IPS-NIHi7 (cell line): ENCODE measurements at regions not wholly inside any gene's neighbourhood (a gene's known extent, or its start where the extent isn't known, plus 50 kb on each side); places are given as distances from the start of the nearest gene placed in this dataset.

Source experiments
- DNase-seq: peaks from one replicate; pipeline ENCODE4 v3.0.0; 2012; ENCODE audit warnings: mixed read lengths; ENCODE audit errors: extremely low spot score

DNA sequence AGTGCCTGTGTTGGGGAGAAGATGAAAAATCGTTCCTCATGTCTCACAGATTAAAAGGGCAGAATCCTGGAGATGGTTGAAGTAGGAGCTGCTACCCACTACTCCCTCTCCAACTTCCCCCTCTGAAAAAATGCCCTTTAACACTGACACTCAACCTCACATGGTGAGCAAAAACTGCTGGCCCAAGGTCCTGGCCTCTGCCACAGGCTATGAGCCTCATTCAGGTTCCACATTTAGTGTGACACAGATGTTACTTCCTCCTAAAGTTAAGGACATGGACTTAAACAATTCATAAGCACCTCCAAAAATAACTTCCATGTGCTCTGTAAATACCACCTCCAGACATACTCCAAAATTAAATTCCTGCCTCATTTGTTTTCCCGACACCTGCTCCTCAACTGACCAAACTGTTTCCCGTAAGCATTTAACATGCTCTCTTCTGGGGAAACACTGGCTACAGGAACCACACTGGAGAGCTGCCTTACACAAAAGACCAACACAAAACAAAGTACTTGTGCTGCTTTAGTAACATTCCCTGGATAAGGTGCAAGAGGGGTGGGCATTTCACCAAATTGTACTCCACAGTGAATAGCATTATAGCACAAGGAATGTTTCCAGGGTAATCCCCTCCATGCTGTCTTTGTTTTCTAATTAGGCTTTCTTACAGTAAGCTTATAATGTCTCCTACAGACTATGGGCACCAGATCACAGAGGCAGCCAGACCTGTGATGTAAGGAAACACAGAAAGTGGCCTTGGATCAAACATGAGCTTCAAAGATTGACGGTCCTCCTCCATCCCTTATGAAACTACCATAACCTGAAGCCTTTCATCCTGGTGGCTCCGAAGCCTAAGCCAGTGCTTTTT lies 57.0 kb downstream of the PHLDA1 start:
- DNase-seq: no peak

DNA sequence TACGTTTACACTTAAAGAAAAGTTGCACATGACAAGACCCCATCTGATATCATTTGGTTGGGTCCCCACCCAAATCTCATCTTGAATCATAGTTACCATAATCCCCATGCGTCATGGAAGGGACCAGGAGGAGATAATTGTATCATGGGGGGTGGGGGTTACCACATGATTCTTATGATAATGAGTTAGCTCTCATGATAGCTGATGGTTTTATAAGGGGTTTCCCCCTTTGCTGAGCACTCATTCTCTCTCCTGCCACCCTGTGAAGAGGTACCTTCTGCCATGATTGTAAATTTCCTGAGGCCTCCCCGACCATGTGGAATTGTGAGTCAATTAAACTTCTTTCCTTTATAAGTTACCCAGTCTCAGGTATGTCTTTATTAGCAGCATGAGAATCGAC lies 60.3 kb downstream of the PHLDA1 start:
- no peak for DNase-seq

DNA sequence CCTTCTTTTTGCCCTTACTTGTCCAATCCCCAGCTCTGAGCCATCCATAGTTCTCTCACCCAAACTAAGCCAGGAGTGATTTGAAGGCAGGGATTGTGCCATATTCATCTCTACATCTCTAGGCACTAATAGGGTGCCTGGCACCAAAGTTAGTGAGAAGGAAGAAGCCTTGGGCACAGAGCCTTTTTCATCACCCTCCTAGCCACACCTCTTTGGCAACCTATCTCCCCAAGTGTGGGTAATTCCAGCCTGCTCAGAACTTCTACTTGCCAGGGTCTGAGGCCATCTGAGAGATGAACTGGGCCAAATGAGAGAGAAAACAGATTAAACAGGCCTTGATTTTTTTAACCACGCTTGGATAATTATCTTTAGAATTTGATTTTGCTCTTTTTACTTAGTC lies 61.3 kb downstream of the PHLDA1 start:
- no peak for DNase-seq

DNA sequence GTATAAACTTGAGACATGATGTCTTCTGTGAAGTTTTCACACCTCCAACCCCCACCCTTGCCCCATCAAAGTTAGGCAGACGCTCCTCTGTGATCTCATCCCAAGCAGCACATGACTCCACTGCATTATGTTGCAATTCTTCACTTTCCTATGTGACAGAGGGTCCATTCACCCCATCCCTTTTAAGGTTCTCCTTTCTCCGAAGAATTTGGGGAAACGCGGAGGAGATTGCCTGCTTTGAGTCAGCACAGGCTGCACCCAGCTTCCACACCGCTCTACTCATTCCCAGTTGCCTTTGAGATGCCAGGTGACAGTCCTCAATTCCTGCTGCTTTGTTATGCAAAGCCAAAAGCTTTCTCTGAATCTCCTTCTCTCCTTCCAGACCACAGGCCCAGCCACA lies 61.8 kb downstream of the PHLDA1 start:
- DNase-seq: peak; percentile 60

DNA sequence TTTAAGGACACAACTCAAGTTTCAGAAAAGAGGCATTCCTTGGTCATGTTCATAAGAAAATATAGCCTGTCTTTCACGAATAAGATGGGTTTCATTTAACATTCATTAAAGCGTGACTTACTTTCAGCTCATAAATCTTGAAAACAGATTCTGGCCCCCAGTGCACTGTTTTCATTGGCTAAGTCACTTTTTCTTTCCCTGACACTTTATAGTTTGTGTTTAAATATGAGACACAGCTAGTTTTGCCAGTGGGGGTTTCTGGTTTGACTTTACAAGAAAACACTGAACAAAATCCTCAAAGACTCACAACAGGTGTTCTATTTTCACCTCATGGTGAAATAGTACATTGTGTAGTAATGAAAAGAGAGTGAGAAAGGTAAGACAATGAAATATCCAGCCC lies 65.9 kb downstream of the PHLDA1 start:
- DNase-seq: no peak

DNA sequence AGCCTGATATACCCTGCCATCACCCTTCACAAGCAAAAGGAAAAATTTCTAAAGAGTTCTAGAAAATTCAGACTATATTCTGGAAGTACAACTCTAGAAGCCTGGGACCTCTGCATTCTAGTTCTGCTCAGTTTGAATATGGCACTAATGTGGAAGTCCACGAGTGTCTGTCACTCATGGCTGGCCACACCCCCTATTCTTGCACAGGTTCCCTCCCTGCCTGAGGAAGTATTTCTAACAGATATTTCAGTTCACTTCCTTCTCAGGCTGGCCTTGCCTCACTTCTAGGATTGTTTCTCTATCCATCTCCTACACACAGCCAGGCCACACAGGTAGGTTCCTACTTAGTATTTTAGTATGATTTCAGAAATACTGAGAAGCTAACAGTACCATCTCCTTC lies 67.4 kb downstream of the PHLDA1 start:
- no peak for DNase-seq

DNA sequence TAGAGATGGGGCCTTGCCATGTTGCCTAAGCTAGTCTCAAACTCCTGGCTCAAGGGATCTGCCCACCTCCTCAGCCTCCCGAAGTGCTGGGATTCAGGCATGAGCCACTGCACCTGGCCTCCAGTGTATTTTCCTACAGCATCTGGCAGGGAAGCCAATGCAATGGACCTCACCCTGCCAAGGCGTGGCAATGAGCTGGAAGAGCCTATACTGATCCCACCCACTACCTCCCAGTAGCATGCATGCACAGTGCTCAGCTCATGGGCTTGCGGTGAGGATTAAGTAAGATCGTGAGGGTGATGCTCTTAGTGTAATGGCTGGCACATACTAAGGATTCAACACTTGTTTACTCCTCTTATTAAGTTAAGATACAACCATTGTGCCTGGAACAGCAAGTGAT lies 69.7 kb downstream of the PHLDA1 start:
- no peak for DNase-seq

DNA sequence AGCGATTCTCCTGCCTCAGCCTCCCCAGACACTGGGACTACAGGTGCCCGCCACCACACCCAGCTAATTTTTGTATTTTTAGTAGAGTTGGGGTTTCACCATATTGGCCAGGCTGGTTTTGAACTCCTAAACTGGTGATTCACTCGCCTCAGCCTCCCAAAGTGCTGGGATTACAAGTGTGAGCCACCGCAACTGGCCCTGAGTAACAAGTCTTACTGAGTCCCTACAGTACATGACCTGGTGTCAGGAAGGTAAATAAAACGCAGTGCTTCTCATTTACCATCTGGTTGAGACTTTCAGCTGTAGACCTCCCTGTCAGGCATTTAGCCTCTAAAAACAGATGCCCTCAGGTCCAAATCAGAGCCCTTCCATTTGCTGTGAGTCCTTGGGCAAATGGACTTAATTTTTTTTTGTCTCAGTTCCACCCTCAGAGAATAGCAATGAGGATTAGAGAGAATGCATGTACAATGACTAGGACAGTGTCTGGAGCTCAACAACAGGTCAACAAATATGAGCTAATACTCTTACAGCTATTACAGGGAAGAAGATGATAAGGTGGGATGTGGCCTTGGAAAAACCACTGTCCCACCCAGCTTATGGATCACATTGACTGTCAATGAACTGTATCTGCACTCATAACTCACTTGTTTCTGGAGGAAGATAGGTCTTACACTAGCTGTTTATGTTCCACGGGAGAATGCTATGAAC lies 70.5 kb downstream of the PHLDA1 start:
- DNase-seq: no peak

DNA sequence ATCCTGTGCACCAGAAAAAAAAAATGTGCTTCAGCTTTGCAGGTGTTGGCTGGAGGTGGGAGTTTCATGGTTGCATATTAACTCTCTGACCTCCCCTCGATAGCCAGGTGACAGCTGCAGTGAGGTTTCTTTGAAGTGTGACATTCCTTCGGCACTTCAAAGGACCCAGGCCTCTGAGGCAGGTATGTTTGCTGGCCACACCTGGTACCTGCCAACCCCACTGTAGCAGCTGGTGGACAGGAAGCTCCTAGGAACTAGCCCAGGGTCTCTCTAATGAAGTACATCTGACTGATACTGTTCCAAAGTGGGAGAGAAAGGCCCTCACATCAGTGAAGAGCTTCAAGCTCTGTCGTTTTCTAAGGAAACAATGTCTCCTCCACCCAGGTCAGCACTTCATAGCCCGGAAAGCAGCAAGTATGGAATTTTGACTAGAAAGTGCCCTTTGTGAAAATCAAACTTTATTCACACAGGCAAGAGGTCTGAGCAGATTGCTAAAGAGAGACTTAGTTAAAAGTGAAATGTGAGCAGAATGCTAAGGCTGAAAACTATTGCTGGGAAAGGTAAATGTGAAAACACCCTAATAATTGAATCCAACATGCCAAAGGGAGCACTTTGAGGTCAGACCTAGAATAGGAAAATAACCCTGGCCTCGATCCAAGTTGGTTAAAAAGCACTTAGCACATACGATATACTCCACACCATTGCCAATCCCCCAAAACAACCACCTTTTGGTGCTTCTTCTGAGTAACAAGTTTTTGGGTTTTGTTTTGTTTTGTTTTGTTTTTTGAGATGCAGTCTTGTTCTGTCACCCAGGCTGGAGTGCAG lies 71.3 kb downstream of the PHLDA1 start:
- peak; percentile 74 for DNase-seq

DNA sequence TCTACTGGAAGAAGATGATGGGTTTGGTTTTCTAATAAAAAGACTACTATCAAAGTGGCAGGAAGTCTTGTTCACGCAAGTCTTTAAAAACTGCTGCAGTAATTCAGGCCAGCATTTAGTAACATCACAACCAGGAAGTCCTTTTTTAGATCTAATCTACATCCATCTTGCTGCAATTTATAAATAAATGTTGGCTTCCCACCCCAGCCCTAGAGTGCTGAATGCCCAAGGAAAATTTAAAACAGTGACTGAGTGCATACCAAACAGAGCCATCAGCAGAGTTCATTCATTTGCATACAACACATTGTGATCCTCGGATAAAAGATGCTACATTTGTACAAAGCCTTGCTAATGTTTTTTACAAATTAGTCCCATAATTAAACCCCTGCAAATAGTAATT lies 72.1 kb downstream of the PHLDA1 start:
- DNase-seq: no peak

DNA sequence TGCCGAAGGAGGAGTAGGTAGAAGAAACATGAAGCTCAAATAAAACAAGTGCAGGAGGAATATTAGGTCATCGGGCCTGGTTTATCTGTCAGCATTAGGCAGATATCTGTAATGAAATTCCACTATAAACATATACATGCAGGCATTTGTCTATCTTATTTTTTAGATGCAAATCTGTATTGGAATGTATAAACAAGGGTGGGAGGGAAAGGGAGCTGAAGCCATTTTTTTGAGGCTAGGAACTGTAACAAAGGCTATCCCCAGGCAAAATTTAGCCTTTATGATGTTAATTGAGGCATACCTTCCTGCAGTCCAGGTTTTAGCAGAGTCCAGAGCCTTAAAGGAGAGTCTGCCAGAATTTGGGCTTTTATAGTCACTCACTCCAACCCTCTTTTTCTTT lies 72.5 kb downstream of the PHLDA1 start:
- no peak for DNase-seq

DNA sequence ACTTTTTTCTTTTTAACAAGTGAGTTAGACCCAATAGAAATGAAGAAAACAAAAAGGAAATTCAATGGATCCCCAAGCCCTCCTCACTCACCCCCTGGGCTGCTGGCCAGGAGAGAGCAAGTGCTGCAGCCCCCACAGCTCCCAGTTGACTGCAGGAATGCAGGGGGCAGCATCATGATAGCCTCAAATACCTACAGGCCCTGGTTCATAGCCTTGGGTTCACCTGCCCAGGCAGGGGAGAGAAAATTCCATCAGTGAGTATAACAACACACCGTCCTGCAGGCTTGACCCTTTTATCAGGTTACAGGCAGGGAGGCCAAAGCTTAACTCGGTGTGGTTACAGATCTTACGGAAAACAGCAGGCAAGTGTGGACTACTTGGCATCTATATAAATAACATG lies 76.3 kb downstream of the PHLDA1 start:
- DNase-seq: no peak

DNA sequence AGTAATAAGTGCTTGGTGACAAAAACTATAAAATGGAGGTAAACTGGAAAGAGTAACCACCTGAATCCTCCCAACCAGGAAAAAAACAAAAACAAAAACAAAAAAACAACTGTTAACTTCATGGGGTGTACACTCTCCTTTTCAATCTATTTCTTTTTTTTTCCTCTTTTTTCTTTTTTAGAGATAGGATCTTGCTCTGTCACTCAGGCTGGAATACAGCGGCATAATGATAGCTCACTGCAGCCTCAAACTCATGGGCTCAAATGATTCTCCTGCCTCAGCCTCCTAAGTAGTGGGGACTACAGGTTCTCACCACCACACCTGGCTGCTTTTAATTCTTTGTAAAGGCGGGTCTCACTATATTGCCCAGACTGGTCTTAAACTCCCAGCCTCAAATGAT lies 76.8 kb downstream of the PHLDA1 start:
- no peak for DNase-seq

DNA sequence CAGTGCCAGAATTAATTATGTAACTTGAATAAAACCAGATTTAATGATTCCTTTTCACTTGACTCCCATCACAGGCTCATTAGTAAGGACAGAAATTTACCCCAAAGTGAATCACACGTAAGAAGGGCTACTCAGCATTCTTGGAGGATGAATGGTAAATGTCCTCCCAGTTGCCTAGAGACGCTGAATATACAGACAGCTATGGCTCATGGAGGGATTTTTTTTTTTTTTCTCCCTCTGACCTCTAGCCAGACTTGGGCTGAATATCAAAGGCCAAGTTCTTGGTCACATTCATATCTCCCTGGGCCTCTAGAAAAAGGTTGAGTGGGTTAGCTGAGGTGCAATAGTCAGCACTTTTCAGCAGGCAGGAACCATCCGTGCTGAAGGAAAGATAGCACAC lies 77.5 kb downstream of the PHLDA1 start:
- DNase-seq: no peak

DNA sequence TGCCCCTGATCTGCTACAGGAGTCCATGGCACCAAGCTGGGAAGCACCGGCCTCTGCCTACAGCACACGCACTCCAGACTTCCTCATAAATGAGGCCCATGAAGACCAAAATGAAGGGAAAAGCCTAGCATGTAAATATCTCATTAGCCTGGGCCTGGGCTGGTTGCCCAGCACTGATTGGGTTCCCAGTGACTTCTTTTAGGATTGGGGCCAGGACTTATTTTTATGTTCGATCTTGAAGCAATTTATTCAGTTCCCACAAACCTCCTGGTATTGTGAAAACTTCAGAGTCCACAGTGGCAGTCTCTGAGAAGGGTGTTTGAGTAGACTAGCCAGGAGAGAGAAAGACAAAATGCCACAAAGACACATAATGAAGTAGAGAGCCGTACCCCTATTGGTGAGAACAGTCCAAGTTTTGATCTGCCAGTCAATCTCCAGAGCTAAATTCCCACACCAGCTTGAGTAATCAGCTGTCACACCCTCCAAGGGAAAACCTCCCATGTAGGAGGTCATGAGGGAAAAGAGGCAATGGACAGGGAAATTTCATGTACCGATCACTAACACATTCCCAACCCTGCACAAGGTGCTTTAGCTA lies 78.2 kb downstream of the PHLDA1 start:
- DNase-seq: no peak

DNA sequence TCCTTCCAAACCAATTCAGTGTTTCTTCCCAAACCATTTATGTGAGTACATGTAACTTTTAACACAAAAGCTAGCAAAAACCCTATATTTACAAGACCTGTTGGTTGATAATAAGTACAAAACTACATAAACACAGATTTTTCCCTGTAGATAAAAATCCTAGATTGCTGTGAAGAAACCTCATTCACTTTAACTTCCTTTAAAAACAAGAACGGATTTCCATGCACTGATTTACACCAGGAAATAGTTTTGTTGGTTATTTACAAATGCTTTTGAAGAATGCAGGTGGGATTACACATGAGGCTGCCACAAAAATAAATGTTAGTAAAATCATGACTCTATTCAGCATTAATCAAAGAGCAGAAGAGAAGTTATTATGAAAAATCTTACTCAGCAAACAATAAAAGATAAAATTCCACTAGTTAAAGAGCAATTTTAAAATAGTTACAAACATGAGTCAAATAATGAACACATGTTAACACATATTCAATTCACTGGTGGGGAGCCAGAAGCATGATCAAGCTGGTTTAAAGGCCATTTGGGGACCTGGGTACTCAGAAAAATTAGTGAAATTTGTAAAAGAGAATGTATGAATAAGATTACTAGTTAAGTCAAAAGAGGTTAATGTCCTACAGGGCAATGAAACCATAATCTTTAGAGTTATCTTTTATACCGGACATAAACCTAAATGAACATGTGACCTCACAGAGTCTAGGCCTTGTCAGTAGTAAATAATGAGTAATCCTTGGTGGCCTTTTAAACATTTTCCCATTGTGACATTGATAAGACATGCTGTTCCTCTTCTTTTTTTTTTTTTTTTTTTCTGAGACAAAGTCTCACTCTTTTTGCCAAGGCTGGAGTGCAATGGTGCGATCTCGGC lies 79.9 kb downstream of the PHLDA1 start:
- no peak for DNase-seq

DNA sequence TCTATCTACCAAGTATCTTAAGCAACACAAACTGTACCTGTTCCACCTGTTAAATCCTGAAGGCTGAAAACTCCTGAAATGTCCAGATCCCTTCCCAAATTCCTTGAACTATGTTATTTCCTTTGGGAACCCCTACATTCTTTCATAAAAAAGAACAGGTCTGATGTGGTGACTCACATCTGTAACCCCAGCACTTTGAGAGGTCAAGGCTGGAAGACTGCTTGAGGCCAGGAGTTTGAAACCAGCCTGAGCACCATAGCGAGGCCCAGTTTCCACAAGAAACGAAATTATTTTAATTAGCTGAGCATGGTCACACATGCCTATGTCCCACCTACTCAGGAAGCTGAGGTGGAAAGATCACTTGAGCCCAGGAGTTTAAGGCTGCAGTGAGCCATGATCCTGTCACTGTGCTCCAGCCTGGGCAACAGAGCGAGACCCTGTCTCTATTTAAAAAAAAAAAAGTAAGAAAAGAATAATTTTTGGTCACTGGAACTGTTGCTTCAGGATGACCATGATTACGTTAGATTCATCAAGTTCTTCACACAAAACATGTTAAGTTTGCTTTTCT lies 84.3 kb downstream of the PHLDA1 start:
- no peak for DNase-seq

DNA sequence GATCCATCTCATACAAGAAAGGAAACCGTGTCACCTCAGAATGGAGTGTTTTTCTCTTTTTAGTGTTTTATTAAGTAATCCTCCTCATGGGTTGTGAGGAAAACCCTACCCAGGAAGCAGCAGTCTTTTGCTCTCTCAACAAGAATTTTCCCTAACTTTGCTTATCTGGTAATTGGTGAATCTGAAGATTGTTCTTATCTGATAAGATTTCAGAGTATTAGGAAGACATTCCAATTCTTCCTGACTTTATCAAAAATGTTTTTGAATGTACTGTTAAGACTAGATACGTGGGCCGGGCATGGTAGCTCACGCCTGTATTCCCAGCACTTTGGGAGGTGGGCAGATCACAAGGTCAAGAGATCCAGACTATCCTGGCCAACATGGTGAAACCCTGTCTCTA lies 86.0 kb downstream of the PHLDA1 start:
- no peak for DNase-seq

DNA sequence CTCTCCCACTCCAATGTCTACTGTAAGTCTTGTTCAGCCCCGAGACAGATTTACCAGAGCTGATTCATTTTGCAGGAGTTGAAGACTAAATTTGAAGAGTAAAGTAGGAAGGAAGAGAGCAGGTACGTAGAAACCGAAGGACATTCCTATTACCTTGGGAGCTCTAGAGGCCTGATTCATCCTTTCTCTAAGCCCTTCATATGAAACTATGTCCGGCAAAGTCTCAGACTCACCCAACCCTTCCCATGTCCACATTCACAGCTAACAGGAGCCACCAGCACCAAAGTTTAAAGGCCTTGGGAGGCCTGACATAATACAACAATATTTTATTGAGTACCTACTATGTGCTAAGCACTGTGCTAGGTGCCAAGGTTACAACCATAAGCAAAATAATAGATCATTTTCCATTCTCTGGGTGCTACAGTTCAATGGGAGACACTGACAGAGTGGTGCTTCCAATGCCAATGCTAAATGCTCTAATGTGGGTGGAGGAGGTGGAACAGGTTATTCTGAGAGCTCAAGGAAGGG lies 86.6 kb downstream of the PHLDA1 start:
- no peak for DNase-seq

DNA sequence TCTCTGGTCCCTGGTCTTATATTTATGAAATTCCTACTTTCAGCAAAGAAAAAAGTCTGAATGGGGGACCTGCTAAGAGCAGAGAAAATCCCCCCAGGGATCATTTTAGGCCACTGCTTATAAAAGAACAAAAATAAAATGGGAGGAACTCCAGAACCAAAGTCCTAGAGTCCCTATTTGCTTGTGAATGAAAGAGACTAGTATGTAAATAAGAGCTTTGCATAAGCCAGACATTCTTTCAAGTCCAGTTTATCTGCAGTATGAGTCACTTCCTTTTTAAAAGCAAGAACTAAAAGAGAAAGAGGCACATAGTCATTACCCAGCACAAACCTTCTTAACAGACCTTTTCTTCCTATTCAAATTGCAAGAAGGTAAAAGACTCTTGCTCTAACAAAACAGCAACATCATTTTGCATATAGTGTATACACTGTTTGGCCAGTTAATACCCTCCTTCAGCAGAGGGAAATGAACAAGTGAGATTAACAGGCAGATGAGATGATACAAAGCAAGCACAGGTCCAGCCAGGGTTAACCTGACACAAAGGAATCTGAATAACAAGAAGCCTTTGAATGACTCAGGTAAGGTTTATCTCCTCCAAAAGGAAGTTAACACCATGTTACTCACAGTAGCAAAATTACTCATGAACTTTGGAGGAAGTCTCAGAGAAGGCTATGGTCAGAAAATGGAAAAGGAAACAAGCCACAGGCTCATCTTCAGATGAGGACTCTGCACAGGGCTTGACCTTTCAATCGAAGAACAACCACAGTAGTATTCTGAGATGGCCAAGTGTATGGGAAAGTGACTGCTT lies 87.3 kb downstream of the PHLDA1 start:
- DNase-seq: peak; percentile 34
